ENCODE measurements at regions not wholly inside any gene's neighbourhood (a gene's known extent, or its start where the extent isn't known, plus 50 kb on each side); places are given as distances from the start of the nearest gene placed in this dataset.

- no peak for TF ChIP-seq CTCF (IDR thresholded peaks at IDR 0.05; ENCODE audit: low read depth, low read length, poor library complexity, severe bottlenecking)
- TF ChIP-seq EZH2phosphoT487 (IDR thresholded peaks at IDR 0.05; ENCODE audit: borderline replicate concordance, low read length), result no peak
Observed at GRCh38 chr1:98515744-98516143, 145.8 kb upstream of the SNX7 start.

Measured in DOHH2 (cell line).